HL-60/S4 treated with retinoic acid at 250 ng/mL for 4 days and 3 days (cell line): ENCODE measurements at regions not wholly inside any gene's neighbourhood (a gene's known extent, or its start where the extent isn't known, plus 50 kb on each side); places are given as distances from the start of the nearest gene placed in this dataset.

Experiments
- in situ Hi-C: fragments of 300-500 bp; cut with MboI; formaldehyde crosslinking; loops from 2 replicates; pipeline ENCODE4 v1.7.0; 2022; ENCODE audit warnings: low sequenced_read_pairs

DNA sequence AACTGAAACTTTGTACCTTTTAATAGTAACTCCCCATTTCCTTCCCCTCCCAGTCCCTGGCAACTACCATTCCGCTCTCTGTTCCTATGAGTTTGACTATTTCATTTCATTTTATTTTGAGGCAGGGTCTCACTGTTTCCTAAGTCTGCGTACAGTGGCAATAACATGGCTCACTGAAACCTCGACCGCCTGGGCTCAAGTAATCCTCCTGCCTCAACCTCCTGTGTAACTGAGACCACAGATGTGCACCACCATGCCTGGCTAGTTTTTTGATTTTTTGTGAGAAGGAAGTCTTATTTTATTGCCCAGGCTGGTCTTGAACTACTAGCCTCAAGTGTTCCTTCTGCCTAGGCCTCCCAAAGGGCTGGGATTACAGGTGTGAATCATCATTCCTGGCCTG is 808.1 kb downstream of the CDH11 start:
- in situ Hi-C loops: no loop called here

DNA sequence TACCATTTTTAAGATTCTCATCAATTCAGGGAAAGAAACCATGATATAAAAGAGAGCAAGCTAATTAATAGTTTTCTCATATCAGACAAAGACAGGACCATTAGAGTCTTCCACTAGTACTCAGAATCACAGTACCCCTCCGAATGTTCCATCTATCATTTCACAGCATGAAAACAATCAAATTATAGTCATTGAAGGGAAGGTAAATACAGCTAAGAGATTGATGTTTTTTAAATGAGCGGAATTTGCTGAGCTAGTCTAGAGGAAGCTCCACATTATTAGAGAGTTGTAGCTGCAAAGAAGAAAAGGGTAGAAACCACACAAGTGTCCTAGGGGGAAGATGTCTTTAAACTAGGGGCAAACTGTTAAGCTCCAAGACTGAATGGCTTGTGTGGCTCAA is 808.9 kb downstream of the CDH11 start:
- in situ Hi-C loops: no loop called here

DNA sequence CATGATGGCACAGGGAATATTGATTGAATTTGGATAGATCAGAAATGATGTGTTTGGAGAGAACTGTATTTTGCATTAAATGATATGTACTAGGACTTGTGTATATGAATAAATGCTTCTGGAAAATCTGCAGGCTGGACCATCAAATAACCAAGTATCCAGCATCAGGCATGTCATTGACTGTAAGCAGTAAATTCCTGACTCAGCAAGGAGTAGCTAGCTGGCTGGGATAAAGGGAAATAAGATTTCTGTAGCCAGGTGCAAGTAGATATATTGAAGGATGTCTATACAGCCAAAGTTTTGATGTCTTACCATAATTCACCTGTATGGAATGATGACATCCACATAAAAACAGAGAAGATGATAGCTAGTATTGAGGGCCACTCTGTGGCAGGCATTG is 809.6 kb downstream of the CDH11 start:
- in situ Hi-C loops: no loop called here

DNA sequence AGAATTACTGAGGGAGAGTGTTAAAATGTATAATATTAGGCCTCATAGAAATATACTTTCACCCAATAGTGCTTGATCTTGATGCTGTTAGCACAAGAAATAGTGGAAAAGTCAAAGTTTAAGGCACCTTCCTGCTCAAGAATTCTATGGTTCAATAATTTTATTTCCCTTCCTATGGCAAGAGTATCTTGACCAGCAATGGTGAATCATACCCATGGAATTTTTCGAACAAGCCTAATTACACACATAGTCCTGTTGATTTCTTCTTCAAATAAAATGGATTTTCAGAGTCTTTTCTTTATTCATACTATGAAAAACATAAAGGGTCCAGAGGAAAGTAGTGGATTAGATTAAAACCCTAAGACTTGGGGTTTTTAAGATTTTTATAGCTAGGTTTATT is 810.6 kb downstream of the CDH11 start:
- in situ Hi-C loops: no loop called here

DNA sequence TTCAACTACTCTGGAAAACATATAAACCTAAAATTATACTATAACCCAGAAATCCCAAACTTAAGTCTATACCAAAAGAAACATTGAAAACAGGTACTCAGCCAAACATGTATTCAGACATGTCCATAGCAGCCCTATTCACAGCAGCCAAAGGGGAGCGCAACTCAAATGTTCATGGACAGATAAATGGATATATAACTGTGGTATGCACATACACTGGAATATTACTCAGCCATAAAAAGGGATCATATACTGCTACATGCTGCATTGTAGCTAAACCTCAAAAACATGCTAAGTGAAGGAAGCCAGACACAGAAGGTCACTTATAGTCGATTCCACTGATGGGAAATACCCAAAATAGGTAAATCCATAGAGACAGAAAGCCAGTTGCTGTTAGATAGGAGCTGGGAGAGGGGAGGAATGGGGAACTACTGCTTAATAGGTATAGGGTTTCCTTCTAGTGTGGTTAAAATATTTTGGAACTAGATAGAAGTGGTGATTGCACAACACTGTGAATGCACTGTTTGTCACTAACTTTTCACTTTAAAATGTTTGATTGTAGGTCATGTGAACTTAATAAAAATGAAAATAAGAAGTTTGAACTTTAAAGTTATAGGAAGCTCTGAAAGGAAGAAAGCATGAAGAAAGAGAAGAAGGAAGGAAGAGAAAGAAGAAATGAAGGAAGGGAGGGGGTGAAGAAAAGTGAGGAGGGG is 812.3 kb downstream of the CDH11 start:
- in situ Hi-C loops: no loop called here

DNA sequence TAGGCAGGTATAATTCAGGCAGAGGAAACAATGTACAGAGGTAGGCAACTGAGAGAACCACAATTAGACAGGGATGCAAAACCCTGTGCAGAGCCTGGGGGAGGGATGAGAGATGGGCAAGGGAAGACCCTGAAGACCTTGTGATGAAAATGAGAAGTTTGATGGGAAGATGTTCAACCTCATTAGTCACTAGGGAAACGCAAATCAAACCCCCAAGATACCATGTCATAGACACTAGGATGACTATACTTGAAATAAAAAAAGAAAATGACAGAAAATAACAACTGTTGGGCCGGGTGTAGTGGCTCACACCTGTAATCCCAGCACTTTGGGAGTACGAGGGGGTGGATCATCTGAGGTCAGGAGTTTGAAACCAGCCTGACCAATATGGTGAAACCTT is 813.1 kb downstream of the CDH11 start:
- in situ Hi-C loops: no loop called here

DNA sequence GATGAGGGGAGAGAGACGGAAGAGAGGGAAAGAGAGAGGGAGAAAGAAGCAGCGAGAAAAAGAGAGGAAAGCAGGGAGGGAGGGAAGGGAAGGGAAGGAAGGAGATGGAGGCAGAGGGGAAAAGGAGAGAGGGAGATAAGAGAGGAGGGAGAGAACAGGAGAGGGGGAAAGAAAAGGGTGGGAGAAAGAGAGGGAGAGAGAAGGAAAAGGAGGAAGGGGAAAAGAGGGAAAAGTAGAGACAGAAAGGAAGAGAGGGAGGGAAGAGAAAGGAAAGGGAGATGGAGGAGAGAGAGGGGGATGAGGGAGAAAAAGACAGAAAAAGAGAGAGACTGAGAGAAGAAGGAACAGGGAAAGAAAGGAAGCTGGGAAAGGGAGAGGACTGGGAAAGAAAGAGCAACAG is 814.4 kb downstream of the CDH11 start:
- in situ Hi-C loops: no loop called here

DNA sequence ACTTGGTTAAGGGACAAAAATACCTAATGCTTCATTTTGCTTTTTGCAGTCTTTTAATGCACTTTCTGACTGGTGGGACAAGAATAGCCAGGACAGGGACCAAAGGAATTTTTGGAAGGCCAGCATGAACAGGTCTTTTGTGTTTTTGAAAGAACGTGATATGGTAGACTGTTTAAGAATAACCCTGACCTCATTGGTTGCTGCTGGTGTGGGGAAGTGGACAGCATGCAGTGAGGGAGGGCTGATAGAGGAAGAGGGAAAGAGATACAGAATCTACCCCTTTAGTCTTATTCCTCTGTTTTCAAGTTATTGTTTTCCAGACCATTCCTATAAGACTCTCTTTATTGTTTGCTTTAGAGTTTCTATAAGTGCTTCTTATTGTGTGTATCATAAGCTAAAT is 816.2 kb downstream of the CDH11 start:
- in situ Hi-C loops: no loop called here

DNA sequence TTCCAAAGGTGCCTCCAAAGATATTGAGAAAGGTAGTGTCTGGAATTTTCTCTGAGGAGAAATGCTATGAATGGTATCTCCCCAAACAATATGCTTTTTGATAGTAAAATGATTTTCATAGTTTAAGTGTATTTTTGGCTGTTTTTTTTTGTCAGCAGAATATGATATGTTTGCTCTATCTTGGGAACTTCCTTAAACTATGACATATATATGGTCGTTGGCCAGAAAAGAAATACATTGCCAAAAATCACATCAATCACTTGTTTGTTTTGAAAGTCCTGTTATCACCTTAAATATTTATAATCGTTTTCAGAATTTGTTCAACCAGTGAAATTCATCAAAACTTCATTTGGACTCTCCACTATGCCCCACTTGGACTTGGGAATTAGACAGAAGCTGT is 816.9 kb downstream of the CDH11 start:
- in situ Hi-C loops: no loop called here

DNA sequence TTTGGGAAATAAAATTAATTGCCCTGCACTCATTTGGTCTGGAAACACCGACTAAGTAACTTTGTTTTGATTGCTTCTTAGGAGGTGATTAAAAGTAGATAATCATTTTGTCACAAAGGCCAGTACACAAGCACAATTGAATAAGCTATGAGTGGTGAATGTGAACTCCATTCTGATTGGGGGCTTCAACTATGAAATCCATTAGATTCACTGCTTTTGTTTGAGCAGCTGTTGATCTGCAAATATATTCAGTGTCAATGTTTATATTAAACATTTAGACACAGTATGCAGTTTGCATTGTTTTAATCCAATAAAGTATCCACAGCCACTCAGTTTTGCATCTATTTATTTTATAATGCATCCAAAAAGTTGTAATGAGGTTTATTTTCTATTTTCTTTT is 817.5 kb downstream of the CDH11 start:
- in situ Hi-C loops: no loop called here

DNA sequence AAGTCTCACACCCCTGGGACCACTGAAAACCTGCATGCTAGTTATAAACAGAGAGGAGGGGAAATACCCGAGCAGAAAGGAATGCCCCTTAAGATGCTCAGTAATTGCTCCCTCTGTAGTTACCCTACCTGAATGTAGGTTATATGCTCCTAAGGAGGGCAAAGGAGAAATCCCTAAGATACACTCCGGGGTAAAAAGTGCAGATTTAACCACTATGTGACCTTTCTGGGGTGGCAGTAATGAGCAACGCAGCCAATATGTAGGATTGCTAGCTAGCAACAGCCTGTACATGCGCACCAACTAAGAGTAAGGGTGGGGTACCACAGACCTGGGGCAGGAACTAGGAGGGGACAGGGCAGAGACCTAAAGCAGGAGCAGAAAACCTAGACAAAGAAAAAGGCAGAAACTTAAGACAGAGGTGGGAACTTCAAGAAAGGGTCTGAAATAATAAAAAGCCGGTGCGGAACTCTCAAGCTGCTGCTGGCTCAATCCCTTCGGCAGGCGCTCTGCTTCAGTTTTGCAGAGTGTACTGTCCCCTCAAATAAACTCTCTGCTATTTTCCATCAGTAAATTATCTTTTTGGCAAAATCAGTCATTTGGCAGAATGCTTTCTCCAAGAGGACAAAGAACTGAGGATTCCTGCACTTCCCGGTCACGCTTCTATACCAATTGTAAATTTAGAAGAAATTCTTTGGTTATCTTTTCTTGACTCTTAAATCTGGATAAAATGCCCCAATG is 823.8 kb downstream of the CDH11 start:
- in situ Hi-C loops: no loop called here

DNA sequence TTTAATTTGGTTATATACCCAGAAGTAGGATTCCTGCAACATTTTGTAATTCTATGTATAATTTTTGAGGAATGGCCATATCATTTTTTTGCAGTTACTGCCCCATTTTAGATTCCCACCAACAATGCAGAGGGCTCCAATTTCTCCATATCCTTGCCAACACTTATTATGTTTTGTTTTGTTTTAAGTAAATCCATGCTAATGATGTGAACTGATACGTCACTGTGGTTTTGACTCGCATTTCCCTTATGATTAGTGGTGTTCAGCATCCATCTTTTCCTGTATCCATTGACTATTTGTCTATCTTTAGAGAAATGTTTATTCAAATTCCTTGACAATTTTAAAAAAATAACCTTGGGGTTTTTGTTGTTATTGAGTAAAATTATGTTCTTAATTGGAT is 826.4 kb downstream of the CDH11 start:
- in situ Hi-C loops: no loop called here

DNA sequence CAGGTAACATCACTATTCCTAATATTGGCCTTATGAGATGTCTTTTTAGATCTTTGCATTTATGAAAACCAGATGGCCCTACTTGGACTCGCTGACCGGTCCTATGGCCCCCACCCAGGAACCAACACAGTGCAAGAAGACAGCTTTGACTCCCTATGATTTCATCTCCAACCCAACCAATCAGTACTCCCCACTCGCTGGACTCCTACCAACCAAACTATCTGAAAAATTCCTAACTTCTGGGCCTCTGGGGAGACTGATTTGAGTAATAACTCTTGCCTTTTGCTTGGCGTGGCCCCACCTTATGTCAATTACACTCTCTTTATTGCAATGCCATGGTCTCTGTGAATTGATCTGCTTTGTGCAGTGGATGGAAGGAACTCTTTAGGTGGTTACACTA is 828.9 kb downstream of the CDH11 start:
- in situ Hi-C loops: no loop called here

DNA sequence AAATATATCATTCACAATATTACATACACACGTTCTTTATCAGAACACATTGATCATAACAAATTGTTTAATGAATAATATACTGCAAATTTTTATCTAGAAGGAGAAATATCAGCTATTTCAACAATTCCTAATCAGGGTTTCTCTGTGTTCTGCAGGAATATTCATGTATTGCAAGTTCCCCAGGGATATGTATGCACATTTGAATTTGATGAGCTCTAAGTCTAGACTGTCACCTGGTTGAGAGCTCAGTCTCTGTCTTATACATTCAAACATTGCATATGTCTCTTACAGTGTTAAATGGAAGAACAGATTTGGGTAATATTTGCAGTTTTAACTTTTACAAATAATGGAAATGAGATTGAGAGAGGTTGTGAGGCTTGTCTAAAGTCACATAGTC is 829.7 kb downstream of the CDH11 start:
- in situ Hi-C loops: no loop called here

DNA sequence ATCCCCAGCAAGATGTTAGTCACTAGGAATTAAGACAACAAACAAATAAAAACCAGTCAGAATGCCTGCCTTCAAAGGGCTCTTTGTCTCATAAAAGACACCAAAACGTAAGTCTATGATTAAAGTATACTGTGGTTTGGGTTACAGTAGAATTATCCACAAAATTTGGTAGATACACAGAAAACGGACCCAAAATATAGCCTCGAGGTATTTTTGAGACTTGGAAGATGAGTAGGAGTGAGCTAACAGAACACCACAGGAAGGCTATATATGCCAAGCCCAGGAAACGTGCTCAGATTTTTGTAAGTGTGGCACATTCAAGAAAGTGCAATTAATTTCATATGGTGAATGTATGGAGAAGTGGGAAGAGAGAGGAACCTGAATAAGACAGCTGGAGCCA is 831.4 kb downstream of the CDH11 start:
- in situ Hi-C loops: no loop called here

DNA sequence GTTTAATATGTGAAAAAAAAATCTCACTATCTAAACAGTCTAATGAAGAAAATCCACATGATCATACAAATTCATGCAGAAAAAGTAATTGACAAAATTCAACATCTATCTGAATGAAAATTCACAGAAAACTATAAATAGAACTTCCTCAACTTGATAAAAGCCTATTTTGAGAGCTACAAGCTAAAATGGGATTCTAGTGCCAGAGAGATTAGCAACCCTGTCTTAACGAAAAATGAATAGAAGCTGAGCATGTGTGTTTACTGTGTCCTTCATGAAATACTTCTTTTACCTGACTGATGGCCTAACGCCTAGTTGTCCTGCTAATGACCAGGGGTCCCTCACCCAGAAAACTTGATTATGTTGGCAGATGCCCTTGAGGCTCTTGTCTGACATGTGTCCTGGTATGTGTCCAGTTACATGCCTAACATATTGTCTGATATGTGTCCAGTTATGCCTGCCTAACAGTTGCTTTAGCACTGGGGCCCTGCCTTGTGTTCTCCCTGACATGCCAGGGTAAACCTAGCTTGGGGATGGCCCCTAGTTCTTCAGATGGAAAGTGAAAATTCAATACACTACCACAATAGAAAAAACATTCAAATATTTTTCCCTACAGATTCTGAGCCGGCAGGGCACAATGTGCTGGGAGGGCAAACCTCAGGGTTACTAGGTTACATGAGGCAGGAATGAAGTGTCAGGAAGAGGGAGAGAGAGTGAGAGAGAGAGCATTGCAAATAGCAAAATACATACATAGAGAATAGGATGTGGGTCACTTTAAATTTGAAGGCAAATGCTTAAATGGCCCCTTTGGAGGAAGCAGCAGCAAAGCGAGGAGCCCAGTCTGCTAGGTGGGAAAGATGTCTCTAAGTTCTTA is 834.0 kb downstream of the CDH11 start:
- in situ Hi-C loops: no loop called here

DNA sequence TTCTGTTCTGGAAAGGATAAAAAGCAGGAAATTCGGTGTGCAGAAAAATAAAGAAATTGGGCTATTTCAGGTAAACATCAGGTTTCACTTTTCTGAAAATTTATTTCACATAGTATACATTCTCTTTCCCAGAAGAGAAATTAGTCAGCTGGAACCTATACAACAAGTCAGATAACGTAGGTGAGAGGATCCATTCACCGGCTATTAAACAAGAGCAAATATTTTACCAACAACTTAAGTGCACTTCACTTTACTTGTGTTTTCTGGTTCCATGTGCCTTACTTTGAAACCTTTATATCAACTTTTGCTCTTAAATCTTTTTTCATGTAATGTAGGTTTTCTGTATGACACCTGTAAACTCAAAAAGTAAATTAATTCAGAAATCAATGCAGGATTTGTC is 839.7 kb downstream of the CDH11 start:
- in situ Hi-C loops: no loop called here

DNA sequence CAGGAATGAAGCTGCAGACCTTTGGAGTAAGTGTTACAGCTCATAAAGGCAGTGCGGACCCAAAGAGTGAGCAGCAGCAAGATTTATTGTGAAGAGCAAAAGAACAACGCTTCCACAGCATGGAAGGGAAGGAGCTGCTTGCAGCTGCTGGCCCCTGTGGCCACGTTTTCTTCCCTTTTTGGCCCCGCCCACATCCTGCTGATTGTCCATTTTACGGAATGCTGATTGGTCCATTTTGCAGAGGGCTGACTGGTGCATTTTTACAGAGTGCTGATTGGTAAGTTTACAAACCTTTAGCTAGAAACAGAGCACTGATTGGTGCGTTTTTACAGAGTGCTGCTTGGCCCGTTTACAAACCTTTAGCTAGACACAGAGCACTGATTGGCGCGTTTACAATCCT is 841.5 kb downstream of the CDH11 start:
- in situ Hi-C loops: no loop called here

DNA sequence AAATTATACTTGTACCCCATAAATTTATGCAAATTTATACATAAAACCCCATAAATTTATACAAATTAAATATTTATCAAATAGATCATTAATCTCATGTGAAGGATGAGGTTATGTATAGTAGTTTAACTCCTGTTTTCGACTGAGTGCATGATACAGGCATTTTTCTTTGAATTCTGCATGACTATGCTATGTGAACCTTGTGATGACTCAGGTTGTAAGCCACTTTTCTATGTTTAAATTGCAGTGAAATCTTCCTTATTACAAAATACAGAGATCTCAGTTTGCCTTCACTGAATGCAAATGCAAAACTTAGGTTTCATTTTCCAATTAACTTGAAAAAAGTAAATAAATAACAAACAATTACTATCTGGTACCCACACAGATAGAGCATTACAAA is 843.7 kb downstream of the CDH11 start:
- in situ Hi-C loops: no loop called here

DNA sequence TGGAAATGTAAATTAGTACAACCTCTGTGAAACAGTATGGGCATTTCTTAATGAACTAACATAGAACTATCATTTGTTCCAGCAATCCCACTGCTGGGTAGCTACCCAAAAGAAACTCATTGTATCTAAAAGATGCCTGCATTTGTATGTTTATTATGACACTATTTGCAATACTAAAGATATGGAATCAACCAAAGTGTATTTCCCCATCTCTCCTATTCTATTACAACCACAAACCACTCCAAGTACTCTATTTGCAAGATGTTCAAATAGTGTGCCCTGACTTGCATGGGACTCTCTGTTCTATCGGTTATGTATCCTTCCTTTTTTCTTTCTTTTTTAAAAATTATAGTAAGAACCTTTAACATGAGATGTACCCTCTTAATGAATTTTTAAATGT is 845.2 kb downstream of the CDH11 start:
- in situ Hi-C loops: no loop called here

DNA sequence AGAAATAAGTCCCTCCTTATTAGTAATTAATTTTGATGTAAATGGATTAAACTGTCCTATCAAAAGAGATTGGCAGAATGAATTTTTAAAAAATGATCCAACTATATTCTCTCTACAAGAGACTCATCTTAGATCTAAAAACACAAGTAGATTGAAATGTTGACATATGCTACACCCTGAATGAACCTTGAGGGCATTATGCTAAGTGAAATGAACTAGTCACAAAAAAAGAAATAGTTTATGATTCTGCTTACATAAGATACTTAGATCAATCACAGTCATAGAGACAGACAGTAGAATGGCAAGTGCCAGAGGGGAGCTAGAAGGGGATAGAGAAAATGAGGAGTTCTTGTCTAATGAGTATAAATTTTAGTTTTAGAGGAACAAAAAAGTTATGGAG is 849.8 kb downstream of the CDH11 start:
- in situ Hi-C loops: no loop called here

DNA sequence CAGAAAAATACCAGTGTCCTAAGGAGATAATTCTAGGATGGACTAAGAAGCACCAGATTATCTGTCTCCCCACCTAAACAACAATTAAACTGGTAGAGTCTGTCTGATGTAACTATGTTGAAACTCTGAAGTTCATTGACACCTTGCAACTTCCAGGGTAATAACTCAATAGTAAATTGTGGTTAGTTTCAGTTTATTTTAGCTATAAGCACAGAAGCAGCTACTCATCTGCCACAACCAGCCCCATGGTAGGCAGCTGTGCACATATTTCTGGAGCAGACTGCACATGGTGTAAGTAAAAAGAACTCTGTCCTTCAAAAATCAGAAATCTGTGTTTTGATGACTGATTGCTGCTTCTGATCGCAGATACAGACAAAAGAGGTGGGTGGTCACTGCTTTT is 852.1 kb downstream of the CDH11 start:
- in situ Hi-C loops: no loop called here
